DMS114 treated with DMSO at 0.1 percent for 48 hours (cell line): ENCODE measurements at regions not wholly inside any gene's neighbourhood (a gene's known extent, or its start where the extent isn't known, plus 50 kb on each side); places are given as distances from the start of the nearest gene placed in this dataset.
A peak's percentile ranks its signal among the peaks of the same experiment; 100 is the strongest.
"Not testable (repeated sequence)": the region's sequence is repeated elsewhere in the genome, so short reads cannot be mapped to it uniquely, and the experiment has no call there.

Experiments used
- DNase-seq: peaks from one replicate; lab custom pipeline; 2025; ENCODE audit not compliant: unreplicated experiment; lab: John Stamatoyannopoulos, UW

DNA sequence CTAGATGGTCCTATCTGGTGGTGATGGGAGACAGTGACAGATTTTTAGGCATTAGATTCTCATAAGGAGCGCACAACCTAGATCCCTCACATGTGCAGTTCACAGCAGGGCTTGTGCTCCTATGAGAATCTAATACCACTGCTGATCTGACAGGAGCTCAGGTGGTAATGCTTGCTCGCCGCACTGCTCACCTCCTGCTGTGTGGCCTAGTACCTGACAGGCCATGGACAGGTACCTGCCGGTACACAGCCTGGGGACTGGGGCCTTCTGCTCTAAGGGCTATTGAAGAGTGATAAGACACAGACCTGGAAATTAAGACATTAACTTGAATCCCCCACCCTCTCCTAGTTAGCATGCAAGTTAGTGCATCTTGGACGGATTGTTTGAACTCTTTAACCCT is 64.4 kb downstream of the KLRB1 start:
- DNase-seq, result not testable (repeated sequence)

DNA sequence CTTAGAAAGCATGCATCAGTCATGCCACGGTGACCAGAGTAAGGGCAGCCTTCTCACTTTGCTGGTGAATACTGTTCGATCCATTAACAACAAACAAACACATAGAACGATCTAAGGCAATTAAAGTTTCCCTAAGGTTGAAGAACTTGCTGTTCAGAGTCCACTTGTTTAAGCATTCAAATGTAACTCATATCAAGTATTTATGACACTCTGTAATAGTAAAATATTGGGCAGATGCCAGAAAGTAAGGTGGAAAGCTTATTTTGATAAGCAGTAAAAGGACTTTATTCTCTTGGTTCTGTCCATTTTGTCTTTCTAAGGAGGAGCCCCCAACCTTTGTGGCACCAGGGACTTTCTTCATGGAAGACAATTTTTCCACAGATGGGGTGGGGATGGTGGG is 64.9 kb downstream of the KLRB1 start:
- not testable (repeated sequence) for DNase-seq

GRCh38 chr12:9515925-9516324 is 91.8 kb downstream of the KLRB1 start:
- DNase-seq, result not testable (repeated sequence)

DNA sequence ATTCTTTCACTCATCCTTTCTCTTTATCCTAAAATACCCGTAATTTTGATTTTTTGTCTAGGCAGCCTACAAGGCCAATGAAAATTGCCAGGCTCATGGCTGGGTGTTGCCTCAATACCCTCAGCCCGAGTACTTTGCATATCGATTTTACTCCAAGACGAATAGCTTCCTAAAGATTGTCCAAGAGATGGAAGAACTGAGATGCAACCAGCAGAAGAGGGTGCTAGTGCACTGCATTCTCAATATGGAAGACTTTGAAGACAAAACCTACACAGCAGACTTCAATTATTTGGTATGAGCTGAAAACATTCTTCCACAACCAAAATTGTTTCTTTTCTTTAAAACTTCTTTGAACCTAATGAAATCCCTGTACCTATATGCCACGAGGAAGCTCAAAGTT is 95.0 kb downstream of the KLRB1 start:
- DNase-seq, result not testable (repeated sequence)

- DNase-seq, result not testable (repeated sequence)
Measured at GRCh38 chr12:9510392-9511011, 97.2 kb downstream of the KLRB1 start.

- no peak for DNase-seq
Measured at GRCh38 chr12:9509464-9510161, 98.1 kb downstream of the KLRB1 start.

GRCh38 chr12:9506746-9507145 is 101.0 kb downstream of the KLRB1 start:
- DNase-seq, result no peak

DNA sequence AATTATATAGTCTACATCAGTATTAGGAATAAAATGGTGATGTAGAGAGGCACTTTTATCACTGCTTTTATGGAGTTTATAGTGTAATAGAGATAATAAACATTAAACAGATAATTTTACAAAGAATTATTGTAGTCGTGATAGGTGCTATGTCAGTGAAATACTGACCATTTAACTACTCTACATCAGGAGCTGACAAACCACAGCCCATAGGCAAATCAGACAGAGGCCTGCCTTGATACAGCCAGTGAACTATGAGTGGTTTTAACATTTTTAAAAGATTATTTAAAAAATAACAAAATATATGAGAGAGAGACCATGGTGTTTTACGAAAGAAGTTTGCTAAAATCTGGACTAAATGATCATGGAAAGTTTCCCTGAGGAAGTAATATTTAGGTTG is 104.3 kb downstream of the KLRB1 start:
- not testable (repeated sequence) for DNase-seq

DNA sequence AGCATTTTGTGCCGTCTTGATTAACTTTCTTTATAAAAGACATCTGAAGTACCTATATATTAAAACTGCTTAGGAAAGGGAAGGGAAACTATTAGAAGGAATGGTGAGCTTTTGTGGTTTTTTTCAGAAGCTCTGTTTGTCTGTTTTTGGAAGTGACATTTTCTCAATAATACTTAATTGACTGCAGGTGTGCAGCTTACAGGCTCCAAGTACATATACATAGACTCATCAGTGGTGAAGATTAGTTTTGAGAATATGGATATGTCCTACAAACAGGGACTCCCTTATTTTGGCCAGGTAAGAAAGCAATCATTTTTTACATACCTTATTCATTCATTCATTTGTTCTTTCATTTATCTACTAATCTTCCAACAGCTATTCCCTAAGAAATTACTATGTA is 104.9 kb downstream of the KLRB1 start:
- DNase-seq, result not testable (repeated sequence)

GRCh38 chr12:9493325-9493724 is 114.4 kb downstream of the KLRB1 start:
- not testable (repeated sequence) for DNase-seq

GRCh38 chr12:9481289-9481688 is 126.4 kb downstream of the KLRB1 start:
- DNase-seq, result not testable (repeated sequence)

- not testable (repeated sequence) for DNase-seq
Measured at GRCh38 chr12:9474197-9474596, 133.5 kb downstream of the KLRB1 start.

DNA sequence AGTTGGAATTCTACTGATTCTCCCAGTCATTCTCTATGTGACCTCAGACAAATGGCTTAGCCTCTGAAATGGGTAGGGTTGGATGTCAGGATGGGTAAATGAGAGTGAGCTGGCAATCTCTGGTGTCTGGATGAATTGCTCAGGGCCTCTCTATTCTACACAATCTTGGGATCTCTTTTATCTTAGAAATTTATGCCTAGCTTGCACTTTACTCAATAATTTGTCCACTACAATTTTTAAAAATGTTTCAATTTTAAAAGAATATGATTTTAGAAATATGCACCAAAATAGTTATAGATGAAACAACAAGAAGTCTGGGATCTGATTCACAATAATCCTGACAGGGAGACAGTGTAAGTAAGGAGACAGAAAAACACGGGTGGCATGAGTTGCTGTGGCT is 134.1 kb downstream of the KLRB1 start:
- DNase-seq, result not testable (repeated sequence)

- not testable (repeated sequence) for DNase-seq
Measured at GRCh38 chr12:9471501-9471900, 136.2 kb downstream of the KLRB1 start.

- DNase-seq, result not testable (repeated sequence)
Measured at GRCh38 chr12:9470367-9470766, 137.3 kb downstream of the KLRB1 start.

DNA sequence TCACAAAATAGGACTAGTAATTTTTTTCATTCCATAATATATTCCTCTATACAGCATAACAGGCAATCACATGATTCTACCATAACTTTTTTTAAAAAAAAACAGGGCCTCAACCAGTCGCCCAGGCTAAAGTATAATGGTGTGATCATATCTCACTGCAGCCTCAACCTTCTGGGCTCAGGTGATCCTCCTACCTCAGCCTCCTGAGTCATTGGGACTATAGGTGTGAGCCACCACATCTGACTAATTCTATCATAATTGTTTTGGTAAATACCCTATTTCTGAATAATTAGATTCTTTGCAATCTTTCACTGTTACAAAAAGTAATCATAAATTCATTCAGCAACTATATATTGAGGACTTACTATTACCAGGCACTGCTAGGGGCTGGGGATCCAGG is 137.8 kb downstream of the KLRB1 start:
- not testable (repeated sequence) for DNase-seq

DNA sequence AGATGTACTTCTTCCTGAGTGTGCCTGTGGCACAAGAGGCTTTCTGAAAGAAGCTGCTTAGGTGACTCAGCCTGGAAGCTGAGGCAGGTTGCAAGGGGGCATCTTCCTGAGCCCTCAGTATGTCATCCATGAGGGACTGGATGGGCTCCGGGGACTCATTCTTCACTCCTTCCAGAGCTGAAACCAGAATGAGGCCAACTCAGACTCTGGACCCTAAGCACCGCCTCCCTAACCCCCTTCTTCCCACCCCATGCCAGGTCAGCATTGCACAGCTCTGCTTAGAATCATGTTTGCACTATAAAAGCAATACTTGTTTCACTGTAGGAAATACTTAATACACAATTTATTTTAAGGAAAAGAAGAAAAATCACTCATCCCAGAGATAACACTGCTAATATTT is 138.3 kb downstream of the KLRB1 start:
- not testable (repeated sequence) for DNase-seq

- DNase-seq, result peak; percentile 10
Measured at GRCh38 chr12:9468998-9469397, 138.7 kb downstream of the KLRB1 start.

DNA sequence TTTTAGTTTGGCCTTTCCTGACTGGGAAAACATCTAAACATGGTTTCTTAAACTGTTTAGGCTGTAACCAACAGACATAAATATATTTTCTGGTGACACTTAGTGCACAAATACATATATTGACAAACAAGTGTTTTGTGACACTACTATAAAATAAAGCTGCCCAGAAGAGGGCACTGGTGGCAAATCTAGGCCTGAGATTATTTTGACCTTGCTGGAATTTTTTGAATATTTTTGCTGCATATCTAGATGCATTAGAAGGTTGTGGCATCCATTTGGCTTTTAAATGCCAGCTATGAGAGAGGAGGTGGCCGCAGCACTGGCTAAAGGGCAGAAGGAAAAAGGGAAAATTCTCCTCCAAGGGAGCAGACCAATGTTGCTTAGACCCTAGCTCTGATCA is 139.6 kb downstream of the KLRB1 start:
- DNase-seq, result not testable (repeated sequence)

DNA sequence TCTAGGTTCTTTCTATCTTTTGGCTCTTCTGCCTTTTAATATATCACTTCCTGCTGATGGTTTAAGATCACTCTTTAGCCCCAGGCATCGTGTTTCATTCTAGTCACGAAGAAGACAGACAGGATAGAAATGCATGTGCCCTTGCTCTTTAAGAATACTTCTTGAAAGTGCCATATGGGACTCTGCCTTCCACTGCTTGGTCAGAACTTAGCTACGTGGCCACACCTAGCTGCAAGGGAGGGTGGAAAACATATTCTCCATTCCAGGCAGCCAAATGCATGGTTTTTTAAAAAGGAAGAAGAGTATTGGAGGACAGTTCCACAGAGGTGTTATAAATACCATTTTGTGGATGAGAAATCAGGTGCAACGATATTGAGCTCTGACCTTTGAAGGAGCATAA is 143.3 kb downstream of the KLRB1 start:
- DNase-seq, result no peak

DNA sequence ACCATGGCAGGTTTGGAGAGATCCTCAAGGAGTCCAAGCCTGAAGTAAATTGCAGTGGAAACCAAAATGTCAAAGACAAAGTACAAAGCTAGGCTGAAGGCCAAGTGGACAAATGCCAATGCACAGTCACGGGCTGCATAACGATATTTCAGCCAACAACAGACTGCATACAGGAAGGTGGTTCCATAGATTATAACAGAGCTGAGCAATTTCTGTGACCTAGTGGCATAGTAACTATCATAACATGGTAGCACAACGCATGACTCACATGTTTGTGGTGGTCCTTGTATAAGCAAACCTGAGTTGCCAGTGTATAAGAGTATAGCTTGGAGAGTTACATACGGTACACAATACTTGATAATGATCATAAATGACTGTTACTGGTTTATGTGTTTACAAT is 152.2 kb downstream of the KLRB1 start:
- not testable (repeated sequence) for DNase-seq

GRCh38 chr12:9454021-9454420 is 153.7 kb downstream of the KLRB1 start:
- DNase-seq, result not testable (repeated sequence)

GRCh38 chr12:9450127-9450567 is 157.6 kb downstream of the KLRB1 start:
- DNase-seq, result peak; percentile 9
